Peyer's patch (tissue), 4 donors: ENCODE measurements at regions not wholly inside any gene's neighbourhood (a gene's known extent, or its start where the extent isn't known, plus 50 kb on each side); places are given as distances from the start of the nearest gene placed in this dataset.

ENCODE experiments used
- CTCF ChIP-seq, 6 experiments: fragments of 450-650 bp in 4 of 6; fragments of 200-600 bp in 2 of 6; sonication (generic) in 1 of 6; IDR thresholded peaks; one replicate each; pipeline ENCODE4 v1.5.1; 2017 to 2019; ENCODE audit warnings: antibody characterized with exemption in 6 of 6, mild to moderate bottlenecking in 3 of 6, moderate library complexity in 1 of 6
- POLR2A ChIP-seq, 2 donors: fragments of 450-650 bp; IDR thresholded peaks; one replicate each; pipeline ENCODE4 v1.5.1; 2017; ENCODE audit warnings: antibody characterized with exemption in 2 of 2, mild to moderate bottlenecking in 2 of 2, moderate library complexity in 2 of 2

- TF ChIP-seq CTCF (IDR thresholded peaks at IDR 0.05) (no peak), POLR2A (IDR thresholded peaks at IDR 0.05) (no peak)
Measured at GRCh38 chrX:39125834-39126233, 324.6 kb downstream of the MID1IP1 start.
